ENCODE measurements at regions not wholly inside any gene's neighbourhood (a gene's known extent, or its start where the extent isn't known, plus 50 kb on each side); places are given as distances from the start of the nearest gene placed in this dataset.

- no peak for DNase-seq (ENCODE audit: low spot score)
Measured at GRCh38 chr10:29925771-29926692, 133.4 kb downstream of the JCAD start.

GRCh38 chr10:29924436-29924835 lies 134.9 kb downstream of the JCAD start:
- no peak for DNase-seq (ENCODE audit: low spot score)

- DNase-seq (ENCODE audit: low spot score): no peak
Measured at GRCh38 chr10:29923416-29923965, 135.9 kb downstream of the JCAD start.

- no peak for DNase-seq (ENCODE audit: low spot score)
Measured at GRCh38 chr10:29922892-29923291, 136.5 kb downstream of the JCAD start.

GRCh38 chr10:29922226-29922625 lies 137.2 kb downstream of the JCAD start:
- DNase-seq (ENCODE audit: low spot score): no peak

GRCh38 chr10:29921071-29921446 lies 138.3 kb downstream of the JCAD start:
- no peak for DNase-seq (ENCODE audit: low spot score)

- DNase-seq (ENCODE audit: low spot score): no peak
Measured at GRCh38 chr10:29920408-29921070, 138.8 kb downstream of the JCAD start.

- no peak for DNase-seq (ENCODE audit: low spot score)
Measured at GRCh38 chr10:29918623-29919400, 140.6 kb downstream of the JCAD start.

- DNase-seq (ENCODE audit: low spot score): no peak
Measured at GRCh38 chr10:29917311-29917710, 142.1 kb downstream of the JCAD start.

GRCh38 chr10:29916669-29917068 lies 142.7 kb downstream of the JCAD start:
- DNase-seq (ENCODE audit: low spot score): no peak

GRCh38 chr10:29914986-29915785 lies 144.2 kb downstream of the JCAD start:
- DNase-seq (ENCODE audit: low spot score): peak; percentile 4

- DNase-seq (ENCODE audit: low spot score): no peak
Measured at GRCh38 chr10:29908962-29909361, 150.4 kb downstream of the JCAD start.

GRCh38 chr10:29900865-29901264 lies 158.5 kb downstream of the JCAD start:
- DNase-seq (ENCODE audit: low spot score): no peak

- no peak for DNase-seq (ENCODE audit: low spot score)
Measured at GRCh38 chr10:29897999-29898716, 161.2 kb downstream of the JCAD start.

- no peak for DNase-seq (ENCODE audit: low spot score)
Measured at GRCh38 chr10:29897430-29897829, 162.0 kb downstream of the JCAD start.

- no peak for DNase-seq (ENCODE audit: low spot score)
Measured at GRCh38 chr10:29896053-29896452, 163.3 kb downstream of the JCAD start.

- DNase-seq (ENCODE audit: low spot score): no peak
Measured at GRCh38 chr10:29895456-29895855, 163.9 kb downstream of the JCAD start.

GRCh38 chr10:29888321-29888720 lies 171.1 kb downstream of the JCAD start:
- DNase-seq (ENCODE audit: low spot score): no peak

GRCh38 chr10:29886299-29886698 lies 173.1 kb downstream of the JCAD start:
- DNase-seq (ENCODE audit: low spot score): no peak

GRCh38 chr10:29883231-29883630 lies 176.2 kb downstream of the JCAD start:
- DNase-seq (ENCODE audit: low spot score): no peak

- no peak for DNase-seq (ENCODE audit: low spot score)
Measured at GRCh38 chr10:29882766-29883165, 176.6 kb downstream of the JCAD start.
